IMR-90 (cell line): ENCODE measurements at regions not wholly inside any gene's neighbourhood (a gene's known extent, or its start where the extent isn't known, plus 50 kb on each side); places are given as distances from the start of the nearest gene placed in this dataset.

Experiments
- ATAC-seq: fragments of 200-7000 bp; cut with Tn5 transposase; 2 replicates; pipeline ENCODE4 v1.9.1; 2020; ENCODE audit warnings: low read depth, mild to moderate bottlenecking, moderate library complexity
- BruUV-seq: library from RNA; stranded (reverse); fragments of 400-500 nt; replicated peaks from 2 replicates; lab custom pipeline; 2021; lab: Mats Ljungman, UMichigan
- CTCF ChIA-PET: fragments of 300-600 bp; formaldehyde crosslinking; extraction: SDS; loops from one replicate; lab custom pipeline; 2021; ENCODE audit warnings: antibody characterized with exemption; lab: Yijun Ruan, JAX
- POLR2A ChIA-PET: fragments of 300-600 bp; sonication (Branson Sonifier 250); formaldehyde crosslinking; loops from one replicate; lab custom pipeline; 2022; ENCODE audit warnings: antibody characterized with exemption; ENCODE audit not compliant: unreplicated experiment; lab: Charles Lee
- DNase-seq: peaks from one replicate; pipeline ENCODE4 v3.0.0; 2013
- H2AFZ ChIP-seq: replicated peaks from 2 replicates; pipeline ENCODE3; 2013; ENCODE audit warnings: low read length, mild to moderate bottlenecking; ENCODE audit not compliant: poor library complexity
- H2AK5ac ChIP-seq: 2 replicates; pipeline ENCODE4 v1.6.1; 2013; ENCODE audit warnings: low read depth, low read length, inconsistent platforms
- H2AK9ac ChIP-seq: replicated peaks from 2 replicates; pipeline ENCODE3; 2013; ENCODE audit warnings: mild to moderate bottlenecking, low read depth, low read length, moderate library complexity; ENCODE audit not compliant: poor library complexity
- H2BK120ac ChIP-seq: 2 replicates; pipeline ENCODE4 v1.6.1; 2013; ENCODE audit warnings: low read depth, low read length, inconsistent platforms
- H2BK15ac ChIP-seq: 3 replicates; pipeline ENCODE4 v1.6.1; 2013; ENCODE audit warnings: low read depth, low read length, inconsistent platforms
- H2BK20ac ChIP-seq: 2 replicates; pipeline ENCODE4 v1.6.1; 2013; ENCODE audit warnings: low read depth, mild to moderate bottlenecking, inconsistent platforms, low read length, moderate library complexity
- H2BK5ac ChIP-seq: 2 replicates; pipeline ENCODE4 v1.6.1; 2013; ENCODE audit warnings: mild to moderate bottlenecking, low read depth, low read length, inconsistent platforms; ENCODE audit not compliant: poor library complexity, severe bottlenecking
- H3K14ac ChIP-seq: replicated peaks from 2 replicates; pipeline ENCODE4 v1.6.1; 2013; ENCODE audit warnings: low read depth, low read length, inconsistent platforms
- H3K18ac ChIP-seq: 2 replicates; pipeline ENCODE4 v1.6.1; 2013; ENCODE audit warnings: low read depth, low read length, control low read depth
- H3K23ac ChIP-seq: 2 replicates; pipeline ENCODE4 v1.6.1; 2013; ENCODE audit warnings: low read depth, low read length, inconsistent platforms
- H3K27ac ChIP-seq: 2 replicates; pipeline ENCODE4 v1.5.1; 2013; ENCODE audit warnings: mild to moderate bottlenecking, control low read depth, low read length; ENCODE audit not compliant: insufficient read depth
- H3K27me3 ChIP-seq: 2 replicates; pipeline ENCODE4 v1.6.1; 2013; ENCODE audit warnings: low read length; ENCODE audit not compliant: control insufficient read depth, insufficient read depth
- H3K36me3 ChIP-seq: 2 replicates; pipeline ENCODE4 v1.6.1; 2013; ENCODE audit warnings: low read length, mixed read lengths; ENCODE audit not compliant: control insufficient read depth, insufficient read depth
- H3K4ac ChIP-seq: 2 replicates; pipeline ENCODE4 v1.6.1; 2013; ENCODE audit warnings: low read depth, low read length, inconsistent platforms
- H3K4me1 ChIP-seq: 2 replicates; pipeline ENCODE4 v1.6.1; 2013; ENCODE audit warnings: low read length, mixed read lengths; ENCODE audit not compliant: control insufficient read depth, insufficient read depth
- H3K4me2 ChIP-seq: 2 replicates; pipeline ENCODE4 v1.6.1; 2013; ENCODE audit warnings: low read depth, mild to moderate bottlenecking, control low read depth, low read length, moderate library complexity
- H3K4me3 ChIP-seq: 2 replicates; pipeline ENCODE4 v1.5.1; 2013; ENCODE audit warnings: low read depth, mild to moderate bottlenecking, control low read depth, low read length, moderate library complexity; ENCODE audit not compliant: insufficient read depth
- H3K56ac ChIP-seq: 2 replicates; pipeline ENCODE4 v1.6.1; 2013; ENCODE audit warnings: low read length, inconsistent platforms; ENCODE audit not compliant: insufficient read depth; ENCODE audit errors: extremely low read depth
- H3K79me1 ChIP-seq, 2 experiments: 2 replicates each; pipeline ENCODE4 v1.6.1; 2013; ENCODE audit warnings: low read length in 2 of 2, inconsistent platforms in 1 of 2, low read depth in 1 of 2
- H3K9ac ChIP-seq: 2 replicates; pipeline ENCODE4 v1.6.1; 2013; ENCODE audit warnings: low read depth, low read length, control low read depth
- H3K9me1 ChIP-seq: 2 replicates; pipeline ENCODE4 v1.6.1; 2013; ENCODE audit warnings: low read length, inconsistent platforms; ENCODE audit not compliant: insufficient read depth
- H3K9me3 ChIP-seq: 2 replicates; pipeline ENCODE4 v1.6.1; 2013; ENCODE audit warnings: low read length; ENCODE audit not compliant: control insufficient read depth, insufficient read depth
- H4K20me1 ChIP-seq: 2 replicates; pipeline ENCODE4 v1.6.1; 2013; ENCODE audit warnings: low read length, inconsistent platforms; ENCODE audit not compliant: insufficient read depth
- H4K5ac ChIP-seq: 2 replicates; pipeline ENCODE4 v1.6.1; 2013; ENCODE audit warnings: mild to moderate bottlenecking, low read depth, low read length, control low read depth
- H4K8ac ChIP-seq, 2 experiments: 2 replicates each; pipeline ENCODE4 v1.6.1; 2013; ENCODE audit warnings: low read depth in 2 of 2, low read length in 2 of 2, control low read depth in 1 of 2, inconsistent platforms in 1 of 2
- H4K91ac ChIP-seq: 2 replicates; pipeline ENCODE4 v1.6.1; 2013; ENCODE audit warnings: low read depth, low read length, inconsistent platforms; ENCODE audit not compliant: insufficient read depth
- CHD1 ChIP-seq: IDR thresholded peaks from 2 replicates; pipeline ENCODE4 v1.6.1; 2012; ENCODE audit warnings: low read depth, low read length, improper control_type of control experiment
- CTCF ChIP-seq: conservative IDR thresholded peaks from 2 replicates; pipeline ENCODE4 v1.5.1; 2012; ENCODE audit warnings: mild to moderate bottlenecking, low read depth, low read length, improper control_type of control experiment
- ELK1 ChIP-seq: fragments of 150-350 bp; IDR thresholded peaks from 2 replicates; pipeline ENCODE4 v1.6.1; 2016; ENCODE audit warnings: low read depth, mild to moderate bottlenecking, low read length, moderate library complexity, borderline replicate concordance
- FOS ChIP-seq: fragments of 150-350 bp; IDR thresholded peaks from 2 replicates; pipeline ENCODE4 v1.6.1; 2016; ENCODE audit warnings: low read depth, low read length
- MXI1 ChIP-seq: IDR thresholded peaks from 2 replicates; pipeline ENCODE4 v1.6.1; 2012; ENCODE audit warnings: low read depth, mild to moderate bottlenecking, low read length, moderate library complexity, borderline replicate concordance
- NFE2L2 ChIP-seq: fragments of 150-350 bp; IDR thresholded peaks from 2 replicates; pipeline ENCODE4 v1.6.1; 2016; ENCODE audit warnings: low read depth, mild to moderate bottlenecking, low read length
- POLR2A ChIP-seq: IDR thresholded peaks from 2 replicates; pipeline ENCODE4 v1.6.1; 2012; ENCODE audit warnings: mild to moderate bottlenecking, low read depth, low read length
- RAD21 ChIP-seq: IDR thresholded peaks from 2 replicates; pipeline ENCODE4 v1.6.1; 2012; ENCODE audit warnings: low read length, improper control_type of control experiment
- RCOR1 ChIP-seq: IDR thresholded peaks from 2 replicates; pipeline ENCODE4 v1.6.1; 2012; ENCODE audit warnings: mild to moderate bottlenecking, low read length, improper control_type of control experiment; ENCODE audit not compliant: insufficient replicate concordance
- RFX5 ChIP-seq: IDR thresholded peaks from 2 replicates; pipeline ENCODE4 v1.8.0; 2012; ENCODE audit warnings: low read depth, mild to moderate bottlenecking, low read length, moderate library complexity
- SMC3 ChIP-seq: fragments of 150-350 bp; IDR thresholded peaks from 2 replicates; pipeline ENCODE4 v1.6.1; 2016; ENCODE audit warnings: low read depth, mild to moderate bottlenecking, antibody characterized with exemption, low read length, moderate library complexity
- WGBS, 2 experiments: methylation state at CpG; one replicate each; pipeline versions ENCODE4 v1.1.5 to v1.1.7; 2013; ENCODE audit warnings: missing lambda C conversion rate in 2 of 2; ENCODE audit not compliant: insufficient read length in 1 of 2; ENCODE audit errors: extremely low coverage in 2 of 2; 5-methylcytosine and 5-hydroxymethylcytosine counted together
- dilution Hi-C: fragments of 300-500 bp; cut with HindIII; formaldehyde crosslinking; loops from one replicate; pipeline ENCODE4 v1.14.3; 2018; ENCODE audit warnings: low sequenced_read_pairs; ENCODE audit not compliant: unreplicated experiment
- in situ Hi-C: fragments of 300-500 bp; cut with MboI; formaldehyde crosslinking; loops from 3 replicates; pipeline ENCODE4 v1.14.3; 2019; ENCODE audit warnings: low sequenced_read_pairs, inconsistent platforms, mixed read lengths
- intact Hi-C: fragments of 100-400 bp; cut with micrococcal nuclease; formaldehyde crosslinking; loops from 2 replicates; pipeline ENCODE4 v1.10.0; 2022

- WGBS, 2 experiments, result 100% methylated on average over 1 of the region's 2 CpGs; no CpG with 5 or more reads in 1 of the 2 experiments
- Histone ChIP-seq H3K9me1 (no peaks in the 10 kb centered on the region), H4K91ac (no peak overlapping the region), H4K20me1 (no peaks in the 10 kb centered on the region), H3K27me3 (no peaks in the 10 kb centered on the region), H4K8ac (no peak overlapping the region), H3K4me2 (no peak overlapping the region), H3K9ac (no peak overlapping the region), H3K14ac (no peak overlapping the region), H4K5ac (no peak overlapping the region), H2BK120ac (no peak overlapping the region), H2BK5ac (no peak overlapping the region), H3K79me1 (peaks cover 0 to 5% of the 10 kb centered on the region in 2 experiments; a peak in 2 of 4 replicates), H2AFZ (no peak overlapping the region), H3K23ac (no peak overlapping the region), H2AK9ac (no peak overlapping the region), H3K4me1 (peaks cover 16% of the 10 kb centered on the region), H2BK20ac (no peak overlapping the region), H3K4me3 (no peak overlapping the region), H3K4ac (no peak overlapping the region), H3K27ac (no peak overlapping the region), H2AK5ac (no peak overlapping the region), H3K9me3 (no peaks in the 10 kb centered on the region), H3K56ac (no peak overlapping the region), H3K18ac (no peak overlapping the region), H3K36me3 (no peaks in the 10 kb centered on the region), H2BK15ac (no peak overlapping the region)
- dilution Hi-C loops (no loop called here), intact Hi-C loops (no loop called here), in situ Hi-C loops (no loop called here)
- ChIA-PET CTCF (no interaction called here), POLR2A (no interaction called here)
- no TSS peak for BruUV-seq
- ATAC-seq (no peak), DNase-seq (no peak)
- TF ChIP-seq CTCF (no peak), ELK1 (no peak), NFE2L2 (no peak), RFX5 (no peak), CHD1 (no peak), FOS (no peak), RAD21 (no peak), RCOR1 (no peak), MXI1 (no peak), POLR2A (no peak), SMC3 (no peak)
Observed at GRCh38 chr15:62527387-62527786, 362.3 kb upstream of the C2CD4B start.
